Upper lobe of left lung (tissue), 6 donors: ENCODE measurements at regions not wholly inside any gene's neighbourhood (a gene's known extent, or its start where the extent isn't known, plus 50 kb on each side); places are given as distances from the start of the nearest gene placed in this dataset.

Source experiments
- ATAC-seq, 2 donors: fragments of 200-7000 bp; cut with Tn5 transposase; one replicate each; pipeline ENCODE4 v1.9.1; 2022; ENCODE audit warnings: mild to moderate bottlenecking in 2 of 2, moderate library complexity in 2 of 2; ENCODE audit not compliant: low FRiP score in 2 of 2
- DNase-seq, 2 donors: peaks; one replicate each; pipeline ENCODE4 v3.0.0-alpha.2; 2019 to 2020
- H3K27ac ChIP-seq, 4 donors: fragments of 200-600 bp; sonication (generic); one replicate each; pipeline ENCODE4 v1.5.1; 2016 to 2019
- H3K27me3 ChIP-seq, 4 donors: fragments of 200-600 bp; sonication (generic); one replicate each; pipeline ENCODE4 v1.5.1; 2017 to 2019
- H3K36me3 ChIP-seq, 4 donors: fragments of 200-600 bp; sonication (generic); one replicate each; pipeline ENCODE4 v1.5.1; 2016 to 2019
- H3K4me1 ChIP-seq, 4 donors: fragments of 200-600 bp; sonication (generic); one replicate each; pipeline ENCODE4 v1.5.1; 2018 to 2019
- H3K4me3 ChIP-seq, 4 donors: fragments of 200-600 bp; sonication (generic); one replicate each; pipeline ENCODE4 v1.5.1; 2017 to 2019; ENCODE audit warnings: mild to moderate bottlenecking in 2 of 4, moderate library complexity in 1 of 4
- H3K9me3 ChIP-seq, 4 donors: fragments of 200-600 bp; sonication (generic); one replicate each; pipeline ENCODE4 v1.5.1; 2018 to 2019
- EP300 ChIP-seq, 4 donors: sonication (generic); formaldehyde crosslinking; IDR thresholded peaks; one replicate each; pipeline ENCODE4 v1.5.1; 2017; ENCODE audit warnings: antibody characterized with exemption in 4 of 4, control low read depth in 2 of 4
- POLR2A ChIP-seq, 4 donors: fragments of 450-650 bp; IDR thresholded peaks; one replicate each; pipeline ENCODE4 v1.5.1; 2016 to 2017; ENCODE audit warnings: antibody characterized with exemption in 4 of 4, mild to moderate bottlenecking in 2 of 4
- POLR2AphosphoS5 ChIP-seq, 2 donors: sonication (generic); formaldehyde crosslinking; IDR thresholded peaks; one replicate each; pipeline ENCODE4 v1.5.1; 2017; ENCODE audit warnings: antibody characterized with exemption in 2 of 2
- WGBS, 2 donors: methylation state at CpG; one replicate each; pipeline ENCODE4 v1.1.5; 2017 to 2018; 5-methylcytosine and 5-hydroxymethylcytosine counted together
- TF ChIP-seq, protein P1 (sequence below), 6 experiments: fragments of 450-650 bp in 4 of 6; fragments of 200-600 bp in 2 of 6; sonication (generic) in 2 of 6; IDR thresholded peaks; one replicate each; pipeline ENCODE4 v1.5.1; 2016 to 2019; ENCODE audit warnings: antibody characterized with exemption in 6 of 6
- donor health status: DM: no; HTN: no; CAD: no; lungs with moderate emphysema.
- donor health status: DM: no; HTN: yes; CAD: no; lungs with severe emphysema.

DNA sequence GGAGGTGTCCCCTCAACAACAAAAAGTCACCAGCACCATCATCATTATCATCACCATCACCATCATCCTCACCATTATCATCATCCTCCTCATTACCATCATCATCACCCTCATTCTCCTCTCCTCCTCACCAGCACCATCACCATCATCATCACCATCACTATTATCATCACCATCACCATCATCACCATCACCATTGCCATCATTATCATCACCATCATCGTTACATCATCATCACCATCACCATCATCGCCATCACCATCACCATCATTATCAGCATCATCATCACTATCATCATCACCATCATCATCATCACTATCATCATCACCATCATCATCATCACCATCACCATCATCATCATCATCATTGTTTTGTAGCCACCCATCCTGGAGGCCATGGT is 212.6 kb downstream of the MN1 start:
- H3K4me1 ChIP-seq: no peaks in the 10 kb centered on the region
- 98 to 100% methylated on average over 2 of the region's 2 CpGs for WGBS, 2 donors
- ATAC-seq: no peak
- DNase-seq: no peak
- no peaks in the 10 kb centered on the region for H3K36me3 ChIP-seq
- TF ChIP-seq POLR2A (IDR thresholded peaks at IDR 0.05) (no peak), EP300 (IDR thresholded peaks at IDR 0.05) (no peak), POLR2AphosphoS5 (IDR thresholded peaks at IDR 0.05) (no peak)
- TF ChIP-seq, protein P1, sequence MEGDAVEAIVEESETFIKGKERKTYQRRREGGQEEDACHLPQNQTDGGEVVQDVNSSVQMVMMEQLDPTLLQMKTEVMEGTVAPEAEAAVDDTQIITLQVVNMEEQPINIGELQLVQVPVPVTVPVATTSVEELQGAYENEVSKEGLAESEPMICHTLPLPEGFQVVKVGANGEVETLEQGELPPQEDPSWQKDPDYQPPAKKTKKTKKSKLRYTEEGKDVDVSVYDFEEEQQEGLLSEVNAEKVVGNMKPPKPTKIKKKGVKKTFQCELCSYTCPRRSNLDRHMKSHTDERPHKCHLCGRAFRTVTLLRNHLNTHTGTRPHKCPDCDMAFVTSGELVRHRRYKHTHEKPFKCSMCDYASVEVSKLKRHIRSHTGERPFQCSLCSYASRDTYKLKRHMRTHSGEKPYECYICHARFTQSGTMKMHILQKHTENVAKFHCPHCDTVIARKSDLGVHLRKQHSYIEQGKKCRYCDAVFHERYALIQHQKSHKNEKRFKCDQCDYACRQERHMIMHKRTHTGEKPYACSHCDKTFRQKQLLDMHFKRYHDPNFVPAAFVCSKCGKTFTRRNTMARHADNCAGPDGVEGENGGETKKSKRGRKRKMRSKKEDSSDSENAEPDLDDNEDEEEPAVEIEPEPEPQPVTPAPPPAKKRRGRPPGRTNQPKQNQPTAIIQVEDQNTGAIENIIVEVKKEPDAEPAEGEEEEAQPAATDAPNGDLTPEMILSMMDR (IDR thresholded peaks at IDR 0.05): no peak
- no peaks in the 10 kb centered on the region for H3K9me3 ChIP-seq
- H3K27ac ChIP-seq: no peak overlapping the region
- H3K4me3 ChIP-seq: no peak overlapping the region
- H3K27me3 ChIP-seq: no peaks in the 10 kb centered on the region

DNA sequence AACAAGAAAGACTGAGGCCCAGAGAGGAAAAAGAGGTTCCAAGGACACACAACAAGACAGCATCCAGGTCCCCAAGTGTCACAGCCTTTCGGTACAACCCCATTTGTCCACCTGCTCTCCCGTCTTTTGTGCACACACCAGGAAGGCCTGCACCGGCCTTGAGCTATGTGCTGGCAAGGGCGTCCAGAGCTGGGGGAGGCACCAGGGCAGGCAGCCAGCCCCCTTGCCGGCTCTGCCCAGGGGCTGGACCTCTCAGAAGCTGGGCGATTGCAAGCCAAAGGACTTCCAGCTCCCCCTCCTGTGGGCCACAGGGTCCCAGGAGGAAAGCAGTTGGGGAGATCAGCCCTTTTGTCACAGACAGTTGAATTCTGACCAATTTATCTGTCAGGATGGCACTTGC is 210.5 kb downstream of the MN1 start:
- no peaks in the 10 kb centered on the region for H3K36me3 ChIP-seq
- H3K9me3 ChIP-seq: no peaks in the 10 kb centered on the region
- DNase-seq (peak in 1 of 2 donors; percentile 52), ATAC-seq (no peak)
- no peak overlapping the region for H3K4me3 ChIP-seq
- 62 to 71% methylated on average over 5 to 6 of the region's 6 CpGs for WGBS, 2 donors
- no peak for TF ChIP-seq POLR2AphosphoS5 (IDR thresholded peaks at IDR 0.05)
- TF ChIP-seq EP300 (IDR thresholded peaks at IDR 0.05): no peak
- TF ChIP-seq, protein P1 (IDR thresholded peaks at IDR 0.05): no peak
- TF ChIP-seq POLR2A (IDR thresholded peaks at IDR 0.05): no peak
- H3K27ac ChIP-seq: no peak overlapping the region
- H3K4me1 ChIP-seq: no peaks in the 10 kb centered on the region
- no peaks in the 10 kb centered on the region for H3K27me3 ChIP-seq

DNA sequence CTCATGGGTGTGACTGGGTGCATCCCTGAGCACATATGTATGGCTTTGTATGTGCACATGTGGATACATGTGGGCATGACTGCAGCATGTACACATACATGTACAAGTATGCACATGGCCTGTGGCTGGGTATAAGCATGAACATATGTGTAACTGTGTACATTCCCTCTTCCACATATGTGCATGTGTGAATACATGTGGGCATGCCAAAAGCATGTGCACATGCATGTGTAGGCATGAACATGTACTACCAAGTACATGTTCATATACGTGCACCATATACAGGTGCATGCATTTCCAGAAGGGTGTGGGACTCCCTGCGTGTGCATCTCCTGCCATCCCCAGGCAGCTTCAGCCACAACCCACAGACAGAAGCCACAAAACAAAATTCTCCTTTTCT is 208.2 kb downstream of the MN1 start:
- Histone ChIP-seq H3K27ac (no peak overlapping the region), H3K27me3 (no peaks in the 10 kb centered on the region), H3K36me3 (no peaks in the 10 kb centered on the region), H3K4me3 (no peak overlapping the region), H3K4me1 (no peaks in the 10 kb centered on the region), H3K9me3 (no peaks in the 10 kb centered on the region)
- ATAC-seq (no peak), DNase-seq (no peak)
- WGBS, 2 donors: 65% methylated on average over 2 of the region's 2 CpGs; no CpG with 5 or more reads in 1 of the 2 donors
- TF ChIP-seq EP300 (IDR thresholded peaks at IDR 0.05) (no peak), POLR2A (IDR thresholded peaks at IDR 0.05) (no peak), POLR2AphosphoS5 (IDR thresholded peaks at IDR 0.05) (no peak)
- TF ChIP-seq, protein P1 (IDR thresholded peaks at IDR 0.05): no peak

DNA sequence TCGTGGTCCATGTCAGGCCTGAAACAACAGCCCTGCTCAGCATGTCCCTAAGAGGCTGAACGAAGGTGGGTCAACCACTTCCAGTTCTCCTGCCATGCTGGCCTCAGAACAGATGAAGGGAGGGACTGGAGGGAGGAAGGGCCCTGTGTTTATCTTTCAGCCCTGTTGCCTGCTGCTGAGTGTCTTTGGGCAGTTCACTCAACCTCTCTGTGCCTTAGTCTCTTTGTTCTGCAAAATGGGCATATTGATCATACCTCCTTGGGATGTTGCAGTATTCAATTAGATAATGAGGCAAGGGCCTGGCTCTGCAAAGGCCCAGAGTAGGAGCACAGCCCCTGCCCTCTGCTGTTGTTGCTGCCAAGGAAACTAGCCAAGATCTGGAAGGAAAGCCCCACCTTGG is 207.5 kb downstream of the MN1 start:
- 43 to 47% methylated on average over 2 of the region's 2 CpGs for WGBS, 2 donors
- H3K27me3 ChIP-seq: no peaks in the 10 kb centered on the region
- no peak overlapping the region for H3K4me3 ChIP-seq
- no peaks in the 10 kb centered on the region for H3K9me3 ChIP-seq
- H3K4me1 ChIP-seq: no peaks in the 10 kb centered on the region
- TF ChIP-seq, protein P1 (IDR thresholded peaks at IDR 0.05): no peak
- TF ChIP-seq POLR2A (IDR thresholded peaks at IDR 0.05) (no peak), EP300 (IDR thresholded peaks at IDR 0.05) (no peak)
- no peaks in the 10 kb centered on the region for H3K36me3 ChIP-seq
- DNase-seq (no peak), ATAC-seq (no peak)
- no peak overlapping the region for H3K27ac ChIP-seq

DNA sequence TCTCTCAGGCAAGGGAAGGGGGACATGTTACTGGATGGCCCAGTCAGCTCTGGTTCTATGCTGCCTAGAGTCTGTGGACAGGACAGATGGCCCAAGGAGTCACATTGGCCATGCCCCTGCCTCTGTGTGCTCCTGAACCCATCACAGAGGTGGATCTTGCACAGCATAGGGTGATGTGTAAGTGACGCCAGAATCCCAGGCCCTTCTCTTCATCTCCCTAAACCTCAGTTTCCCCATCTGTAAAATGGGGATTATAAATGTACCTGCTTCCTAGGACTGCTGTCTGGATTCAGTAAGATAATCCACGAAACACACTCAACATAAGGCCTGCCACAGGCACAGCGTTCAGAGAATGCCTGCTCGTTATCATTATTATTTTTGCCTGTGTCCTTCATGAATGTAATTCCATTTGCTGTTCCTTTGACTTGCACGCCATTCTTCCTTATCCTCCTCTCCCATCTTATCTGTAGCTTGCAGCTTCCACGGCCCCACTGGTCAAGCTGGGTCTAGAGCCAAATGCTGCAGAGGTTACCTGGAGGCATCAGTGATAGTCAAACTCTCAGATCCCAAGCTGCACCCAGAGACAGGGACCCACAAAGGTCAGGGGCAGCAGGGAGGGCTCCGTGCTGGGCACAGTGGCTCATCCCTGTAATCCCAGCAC is 207.0 kb downstream of the MN1 start:
- WGBS, 2 donors: 71 to 90% methylated on average over 7 of the region's 7 CpGs
- ATAC-seq (no peak), DNase-seq (no peak)
- TF ChIP-seq POLR2A (IDR thresholded peaks at IDR 0.05): no peak
- TF ChIP-seq EP300 (IDR thresholded peaks at IDR 0.05): no peak
- TF ChIP-seq POLR2AphosphoS5 (IDR thresholded peaks at IDR 0.05): no peak
- Histone ChIP-seq H3K27ac (no peak overlapping the region), H3K36me3 (no peaks in the 10 kb centered on the region), H3K9me3 (no peaks in the 10 kb centered on the region), H3K4me3 (no peak overlapping the region), H3K27me3 (no peaks in the 10 kb centered on the region), H3K4me1 (no peaks in the 10 kb centered on the region)
